ENCODE measurements at regions not wholly inside any gene's neighbourhood (a gene's known extent, or its start where the extent isn't known, plus 50 kb on each side); places are given as distances from the start of the nearest gene placed in this dataset.

DNA sequence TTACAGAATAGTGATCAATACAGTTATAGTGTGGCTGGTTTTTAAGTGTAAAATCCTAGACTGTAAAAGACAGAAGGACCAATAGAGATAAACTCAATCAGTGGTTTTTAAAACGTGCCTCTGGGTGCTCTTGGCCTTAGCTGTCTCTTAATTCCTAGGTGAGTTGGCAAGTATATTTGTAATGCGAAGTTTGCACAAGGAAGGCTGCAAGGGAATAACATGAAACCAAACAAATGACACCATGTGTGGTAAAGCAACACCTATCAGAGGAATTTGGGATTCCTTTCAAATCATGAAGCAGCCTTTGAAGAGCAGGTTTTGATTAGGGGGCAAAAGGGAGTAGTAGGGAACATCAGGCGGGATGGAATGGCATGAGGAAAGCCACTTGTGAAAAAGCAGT, 284.6 kb downstream of the INHBA start:
- H3K4me3 Mint-ChIP-seq (ENCODE audit: unreplicated experiment), result no peak overlapping the region
- H3K27me3 Mint-ChIP-seq (ENCODE audit: unreplicated experiment), result no peaks in the 10 kb centered on the region
- TF ChIP-seq, protein P1, sequence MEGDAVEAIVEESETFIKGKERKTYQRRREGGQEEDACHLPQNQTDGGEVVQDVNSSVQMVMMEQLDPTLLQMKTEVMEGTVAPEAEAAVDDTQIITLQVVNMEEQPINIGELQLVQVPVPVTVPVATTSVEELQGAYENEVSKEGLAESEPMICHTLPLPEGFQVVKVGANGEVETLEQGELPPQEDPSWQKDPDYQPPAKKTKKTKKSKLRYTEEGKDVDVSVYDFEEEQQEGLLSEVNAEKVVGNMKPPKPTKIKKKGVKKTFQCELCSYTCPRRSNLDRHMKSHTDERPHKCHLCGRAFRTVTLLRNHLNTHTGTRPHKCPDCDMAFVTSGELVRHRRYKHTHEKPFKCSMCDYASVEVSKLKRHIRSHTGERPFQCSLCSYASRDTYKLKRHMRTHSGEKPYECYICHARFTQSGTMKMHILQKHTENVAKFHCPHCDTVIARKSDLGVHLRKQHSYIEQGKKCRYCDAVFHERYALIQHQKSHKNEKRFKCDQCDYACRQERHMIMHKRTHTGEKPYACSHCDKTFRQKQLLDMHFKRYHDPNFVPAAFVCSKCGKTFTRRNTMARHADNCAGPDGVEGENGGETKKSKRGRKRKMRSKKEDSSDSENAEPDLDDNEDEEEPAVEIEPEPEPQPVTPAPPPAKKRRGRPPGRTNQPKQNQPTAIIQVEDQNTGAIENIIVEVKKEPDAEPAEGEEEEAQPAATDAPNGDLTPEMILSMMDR (IDR thresholded peaks at IDR 0.05; ENCODE audit: unreplicated experiment), result no peak
- no peak overlapping the region for H3K27ac Mint-ChIP-seq (ENCODE audit: unreplicated experiment)
- no peaks in the 10 kb centered on the region for H3K9me3 Mint-ChIP-seq (ENCODE audit: unreplicated experiment)
- H3K36me3 Mint-ChIP-seq (ENCODE audit: low read depth, unreplicated experiment), result no peaks in the 10 kb centered on the region
- H3K4me1 Mint-ChIP-seq (ENCODE audit: unreplicated experiment), result peaks cover 2% of the 10 kb centered on the region
- DNase-seq (ENCODE audit: low spot score), result no peak

DNA sequence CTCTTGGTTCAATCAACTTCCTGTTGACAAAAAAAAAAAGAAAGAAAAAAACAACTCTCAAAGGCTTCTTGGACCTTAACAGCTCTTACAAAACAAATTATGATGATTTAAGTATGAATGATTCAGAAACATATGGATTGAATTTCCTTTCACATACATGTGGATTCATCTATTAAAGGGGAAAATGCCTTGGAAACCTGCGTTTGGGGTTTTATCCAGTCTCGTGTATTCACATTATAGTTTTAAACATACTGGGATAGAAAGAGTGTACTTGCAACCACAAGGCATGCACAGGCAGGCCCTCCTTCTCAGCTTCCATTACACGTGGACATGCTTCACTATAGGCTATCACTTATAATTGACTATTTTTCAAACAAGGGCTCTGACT, 286.7 kb downstream of the INHBA start:
- DNase-seq (ENCODE audit: low spot score), result no peak
- Mint-ChIP-seq H3K4me1 (ENCODE audit: unreplicated experiment) (peaks cover 2% of the 10 kb centered on the region), H3K36me3 (ENCODE audit: low read depth, unreplicated experiment) (no peaks in the 10 kb centered on the region), H3K4me3 (ENCODE audit: unreplicated experiment) (no peak overlapping the region), H3K9me3 (ENCODE audit: unreplicated experiment) (no peaks in the 10 kb centered on the region), H3K27me3 (ENCODE audit: unreplicated experiment) (no peaks in the 10 kb centered on the region), H3K27ac (ENCODE audit: unreplicated experiment) (no peak overlapping the region)
- TF ChIP-seq, protein P1 (IDR thresholded peaks at IDR 0.05; ENCODE audit: unreplicated experiment), result no peak

DNA sequence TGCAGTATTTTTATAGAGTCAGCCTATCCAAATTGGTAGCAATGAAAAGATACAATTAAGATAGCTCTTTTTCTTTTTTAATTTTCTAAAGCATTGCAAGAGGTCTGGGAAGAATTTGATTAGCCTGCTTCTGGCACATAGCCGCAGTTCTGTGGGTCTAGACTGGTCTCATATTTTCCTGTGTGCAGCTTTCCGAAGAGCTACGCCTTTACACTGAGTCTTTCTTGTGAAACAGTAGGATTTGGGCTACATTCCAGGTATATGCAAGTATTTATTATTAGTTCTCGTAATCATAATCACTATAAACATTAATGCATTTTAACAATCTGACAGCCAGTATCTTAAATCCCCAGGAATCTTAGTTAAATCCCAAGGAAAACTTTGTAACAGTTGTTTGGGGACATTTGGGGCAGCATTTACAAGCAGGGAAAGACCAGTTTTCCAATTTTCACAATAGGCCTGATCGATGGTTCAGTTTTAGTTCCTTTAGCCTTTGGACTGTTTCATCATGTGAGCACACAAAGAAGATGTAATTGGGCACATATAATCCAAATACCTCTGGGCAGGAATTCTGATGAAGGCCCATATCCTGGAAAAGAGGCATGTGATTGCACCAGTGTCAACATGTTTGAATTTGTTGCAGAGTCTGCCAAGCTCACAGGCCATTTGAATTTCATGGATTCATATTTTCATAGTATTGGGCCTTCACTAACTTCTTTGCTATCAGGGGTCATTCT, 287.3 kb downstream of the INHBA start:
- Mint-ChIP-seq H3K4me1 (ENCODE audit: unreplicated experiment) (peaks cover 2% of the 10 kb centered on the region), H3K9me3 (ENCODE audit: unreplicated experiment) (no peaks in the 10 kb centered on the region), H3K27me3 (ENCODE audit: unreplicated experiment) (no peaks in the 10 kb centered on the region), H3K4me3 (ENCODE audit: unreplicated experiment) (no peak overlapping the region), H3K36me3 (ENCODE audit: low read depth, unreplicated experiment) (no peaks in the 10 kb centered on the region), H3K27ac (ENCODE audit: unreplicated experiment) (no peak overlapping the region)
- no peak for DNase-seq (ENCODE audit: low spot score)
- TF ChIP-seq, protein P1 (IDR thresholded peaks at IDR 0.05; ENCODE audit: unreplicated experiment), result no peak

DNA sequence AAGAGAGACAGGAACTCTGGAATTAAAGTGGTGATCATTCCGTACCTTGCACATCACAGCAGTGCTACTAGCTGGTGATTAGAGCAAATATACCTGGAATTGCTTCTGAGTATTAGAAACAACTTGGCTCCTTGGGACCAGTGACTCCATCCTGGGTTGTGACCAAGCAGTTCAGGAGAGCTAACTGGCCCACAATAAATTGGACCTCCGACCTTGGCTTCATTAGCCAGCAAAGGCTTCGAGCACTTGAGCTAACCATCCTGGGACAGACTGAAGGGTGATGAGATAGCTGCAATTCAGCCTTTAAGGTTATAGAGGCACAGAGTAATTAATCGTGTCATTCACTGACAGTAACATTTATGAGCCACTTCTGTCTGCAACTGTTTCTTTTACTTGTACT, 287.8 kb downstream of the INHBA start:
- no peaks in the 10 kb centered on the region for H3K36me3 Mint-ChIP-seq (ENCODE audit: low read depth, unreplicated experiment)
- H3K27me3 Mint-ChIP-seq (ENCODE audit: unreplicated experiment), result no peaks in the 10 kb centered on the region
- H3K27ac Mint-ChIP-seq (ENCODE audit: unreplicated experiment), result no peak overlapping the region
- H3K4me3 Mint-ChIP-seq (ENCODE audit: unreplicated experiment), result no peak overlapping the region
- DNase-seq (ENCODE audit: low spot score), result no peak
- H3K9me3 Mint-ChIP-seq (ENCODE audit: unreplicated experiment), result no peaks in the 10 kb centered on the region
- H3K4me1 Mint-ChIP-seq (ENCODE audit: unreplicated experiment), result peaks cover 2% of the 10 kb centered on the region
- TF ChIP-seq, protein P1 (IDR thresholded peaks at IDR 0.05; ENCODE audit: unreplicated experiment), result no peak

DNA sequence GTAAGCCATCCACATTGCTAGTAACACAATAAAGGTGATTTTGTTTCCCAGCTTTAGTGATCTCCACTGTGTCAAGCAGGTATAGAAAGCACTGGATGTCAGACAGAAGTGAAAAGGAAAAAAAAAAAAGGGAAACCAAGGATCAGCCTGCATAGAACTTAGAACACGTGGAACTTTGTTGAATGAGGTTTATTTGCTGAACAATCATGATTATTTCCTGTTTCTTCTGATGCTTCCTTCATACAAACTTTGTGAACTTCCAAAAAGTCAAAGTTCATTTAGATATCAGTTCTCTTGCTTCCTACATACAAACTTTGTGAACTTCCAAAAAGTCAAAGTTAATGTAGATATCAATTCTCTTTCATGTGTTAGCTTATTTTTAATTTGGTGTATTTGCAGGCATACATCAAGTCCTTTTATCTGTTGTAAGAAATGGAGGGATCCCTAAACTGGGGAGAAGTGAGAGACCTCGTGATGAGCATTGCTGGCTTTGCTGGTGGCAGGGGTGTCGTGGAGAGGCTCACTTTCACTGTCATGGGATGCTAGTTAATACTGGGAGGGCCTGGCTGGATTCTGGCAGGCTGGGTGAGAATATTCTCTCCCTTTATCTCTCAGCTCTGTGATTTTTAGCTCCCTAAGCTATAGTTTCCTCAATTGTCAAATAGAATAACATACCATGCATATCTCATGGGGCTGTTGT, 298.4 kb downstream of the INHBA start:
- Mint-ChIP-seq H3K4me1 (ENCODE audit: unreplicated experiment) (peaks cover 36% of the 10 kb centered on the region), H3K9me3 (ENCODE audit: unreplicated experiment) (no peaks in the 10 kb centered on the region), H3K36me3 (ENCODE audit: low read depth, unreplicated experiment) (no peaks in the 10 kb centered on the region), H3K27ac (ENCODE audit: unreplicated experiment) (peak overlapping the region; percentile 28), H3K4me3 (ENCODE audit: unreplicated experiment) (no peak overlapping the region), H3K27me3 (ENCODE audit: unreplicated experiment) (peaks cover 1% of the 10 kb centered on the region)
- TF ChIP-seq, protein P1 (IDR thresholded peaks at IDR 0.05; ENCODE audit: unreplicated experiment), result no peak
- DNase-seq (ENCODE audit: low spot score), result no peak
